HEK293 (cell line): ENCODE measurements at regions not wholly inside any gene's neighbourhood (a gene's known extent, or its start where the extent isn't known, plus 50 kb on each side); places are given as distances from the start of the nearest gene placed in this dataset.

Source experiments
- CTCF ChIA-PET: fragments of 350-600 bp; formaldehyde crosslinking; extraction: SDS; loops from one replicate; lab custom pipeline; 2021; ENCODE audit warnings: antibody characterized with exemption; lab: Yijun Ruan, JAX
- POLR2A ChIA-PET: fragments of 300-600 bp; formaldehyde crosslinking; extraction: SDS; loops from one replicate; lab custom pipeline; 2020; ENCODE audit warnings: antibody characterized with exemption, inconsistent platforms; lab: Yijun Ruan, JAX
- H3K27ac ChIP-seq: fragments of 200-500 bp; sonication (Bioruptor generic); 2 replicates; pipeline ENCODE4 v1.5.1; 2014; ENCODE audit warnings: low read depth, low read length, control low read depth, inconsistent platforms; ENCODE audit errors: extremely low read depth
- H3K36me3 ChIP-seq, 2 experiments: fragments of 200-500 bp in 1 of 2; sonication (Bioruptor generic) in 1 of 2; 1 replicate in 1 of 2; 2 replicates in 1 of 2; pipeline ENCODE4 v1.5.1; 2014 to 2017; ENCODE audit warnings: inconsistent platforms in 2 of 2, low read length in 2 of 2; ENCODE audit not compliant: control insufficient read depth in 2 of 2, insufficient read depth in 1 of 2
- H3K4me1 ChIP-seq: fragments of 200-500 bp; sonication (Bioruptor generic); 2 replicates; pipeline ENCODE4 v1.5.1; 2014; ENCODE audit warnings: mild to moderate bottlenecking, low read length, inconsistent platforms; ENCODE audit not compliant: control insufficient read depth, insufficient read depth
- H3K4me3 ChIP-seq: 2 replicates; pipeline ENCODE4 v1.5.1; 2011; ENCODE audit warnings: low read depth, mild to moderate bottlenecking, control low read depth, low read length, moderate library complexity
- H3K9me3 ChIP-seq: fragments of 200-500 bp; sonication (Bioruptor generic); 2 replicates; pipeline ENCODE4 v1.5.1; 2014; ENCODE audit warnings: low read depth, low read length, inconsistent platforms; ENCODE audit not compliant: control insufficient read depth, insufficient read depth
- KLF10 ChIP-seq: fragments of 450-650 bp; IDR thresholded peaks from 2 replicates; pipeline ENCODE4 v1.5.1; 2018; ENCODE audit warnings: missing biosample characterization, mild to moderate bottlenecking, missing genetic modification characterization
- MEIS1 ChIP-seq: sonication (generic); formaldehyde crosslinking; IDR thresholded peaks from 2 replicates; pipeline ENCODE4 v1.8.1; 2022; ENCODE audit warnings: missing genetic modification reagents, mild to moderate bottlenecking, borderline replicate concordance
- RBAK ChIP-seq: fragments of 450-650 bp; formaldehyde crosslinking; IDR thresholded peaks from 2 replicates; pipeline ENCODE4 v1.5.1; 2016; ENCODE audit warnings: missing biosample characterization, missing genetic modification characterization
- REST ChIP-seq: fragments of 450-650 bp; formaldehyde crosslinking; IDR thresholded peaks from 2 replicates; pipeline ENCODE4 v1.5.1; 2016; ENCODE audit warnings: missing biosample characterization, missing genetic modification characterization
- YY1 ChIP-seq: fragments of 450-650 bp; formaldehyde crosslinking; IDR thresholded peaks from 2 replicates; pipeline ENCODE4 v1.5.1; 2018; ENCODE audit warnings: missing biosample characterization, missing genetic modification characterization
- ZNF169 ChIP-seq: fragments of 450-650 bp; formaldehyde crosslinking; IDR thresholded peaks from 2 replicates; pipeline ENCODE4 v1.5.1; 2016; ENCODE audit warnings: missing biosample characterization, missing genetic modification characterization
- ZNF221 ChIP-seq: fragments of 450-650 bp; formaldehyde crosslinking; IDR thresholded peaks from 2 replicates; pipeline ENCODE4 v1.5.1; 2017; ENCODE audit warnings: missing biosample characterization, missing genetic modification characterization, borderline replicate concordance
- ZNF292 ChIP-seq: fragments of 450-650 bp; formaldehyde crosslinking; IDR thresholded peaks from 2 replicates; pipeline ENCODE4 v1.5.1; 2016; ENCODE audit warnings: low read depth, missing biosample characterization, missing genetic modification characterization, borderline replicate concordance
- ZNF350 ChIP-seq: fragments of 450-650 bp; formaldehyde crosslinking; IDR thresholded peaks from 2 replicates; pipeline ENCODE4 v1.5.0; 2017; ENCODE audit warnings: missing biosample characterization, mild to moderate bottlenecking, missing genetic modification characterization
- ZNF416 ChIP-seq: fragments of 450-650 bp; formaldehyde crosslinking; IDR thresholded peaks from 2 replicates; pipeline ENCODE4 v1.5.1; 2016; ENCODE audit warnings: missing biosample characterization, missing genetic modification characterization
- ZNF449 ChIP-seq: fragments of 450-650 bp; formaldehyde crosslinking; IDR thresholded peaks from 2 replicates; pipeline ENCODE4 v1.5.1; 2017; ENCODE audit warnings: missing biosample characterization, mild to moderate bottlenecking, missing genetic modification characterization, moderate library complexity
- ZNF510 ChIP-seq: fragments of 450-650 bp; formaldehyde crosslinking; IDR thresholded peaks from 2 replicates; pipeline ENCODE4 v1.5.1; 2018; ENCODE audit warnings: mild to moderate bottlenecking, missing genetic modification characterization, missing biosample characterization; ENCODE audit not compliant: insufficient replicate concordance
- ZNF514 ChIP-seq: fragments of 450-650 bp; formaldehyde crosslinking; IDR thresholded peaks from 2 replicates; pipeline ENCODE4 v1.5.1; 2016; ENCODE audit warnings: missing biosample characterization, missing genetic modification characterization
- ZNF529 ChIP-seq: fragments of 450-650 bp; formaldehyde crosslinking; IDR thresholded peaks from 2 replicates; pipeline ENCODE4 v1.5.1; 2017; ENCODE audit warnings: missing genetic modification characterization, missing biosample characterization; ENCODE audit not compliant: insufficient replicate concordance
- ZNF571 ChIP-seq: fragments of 450-650 bp; formaldehyde crosslinking; IDR thresholded peaks from 2 replicates; pipeline ENCODE4 v1.5.0; 2017; ENCODE audit warnings: missing biosample characterization, missing genetic modification characterization
- ZNF621 ChIP-seq: fragments of 450-650 bp; formaldehyde crosslinking; IDR thresholded peaks from 2 replicates; pipeline ENCODE4 v1.5.1; 2017; ENCODE audit warnings: missing biosample characterization, missing genetic modification characterization
- ZNF677 ChIP-seq: fragments of 450-650 bp; IDR thresholded peaks from 2 replicates; pipeline ENCODE4 v1.5.0; 2018; ENCODE audit warnings: missing biosample characterization, mild to moderate bottlenecking, missing genetic modification characterization, moderate library complexity
- ZNF707 ChIP-seq: fragments of 450-650 bp; formaldehyde crosslinking; IDR thresholded peaks from 2 replicates; pipeline ENCODE4 v1.5.1; 2016; ENCODE audit warnings: missing biosample characterization, missing genetic modification characterization
- ZNF76 ChIP-seq: fragments of 450-650 bp; formaldehyde crosslinking; IDR thresholded peaks from 2 replicates; pipeline ENCODE4; 2016; ENCODE audit warnings: low read depth, missing biosample characterization, missing genetic modification characterization, borderline replicate concordance
- ZSCAN18 ChIP-seq: fragments of 450-650 bp; formaldehyde crosslinking; IDR thresholded peaks from 2 replicates; pipeline ENCODE4 v1.5.1; 2016; ENCODE audit warnings: missing biosample characterization, missing genetic modification characterization
- ZSCAN30 ChIP-seq: fragments of 450-650 bp; IDR thresholded peaks from 2 replicates; pipeline ENCODE4 v1.5.1; 2018; ENCODE audit warnings: missing biosample characterization, mild to moderate bottlenecking, missing genetic modification characterization, moderate library complexity
- TF ChIP-seq, protein P1 (sequence below): fragments of 450-650 bp; formaldehyde crosslinking; IDR thresholded peaks from 2 replicates; pipeline ENCODE4 v1.5.1; 2016; ENCODE audit warnings: missing biosample characterization, missing genetic modification characterization
- TF ChIP-seq, protein P2 (sequence below): fragments of 450-650 bp; formaldehyde crosslinking; IDR thresholded peaks from 2 replicates; pipeline ENCODE4 v1.5.1; 2016; ENCODE audit warnings: missing biosample characterization, missing genetic modification characterization

- CTCF ChIA-PET = no interaction called here
- H3K27ac ChIP-seq = no peak overlapping the region
- TF ChIP-seq ZNF292 (tag by site-specific recombination) (no peak), ZNF350 (tag by site-specific recombination) (no peak), ZNF529 (tag by site-specific recombination) (no peak), ZNF677 (tag by site-specific recombination) (no peak), MEIS1 (CRISPR knock-in tag) (no peak), ZNF416 (tag by site-specific recombination) (no peak), ZNF169 (no peak), ZSCAN18 (tag by site-specific recombination) (no peak), YY1 (tag by site-specific recombination) (no peak), ZNF510 (no peak), REST (tag by site-specific recombination) (no peak), ZNF221 (tag by site-specific recombination) (no peak), ZSCAN30 (tag by site-specific recombination) (no peak), ZNF76 (tag by site-specific recombination) (no peak), ZNF707 (no peak), ZNF449 (tag by site-specific recombination) (no peak)
- TF ChIP-seq, protein P1, sequence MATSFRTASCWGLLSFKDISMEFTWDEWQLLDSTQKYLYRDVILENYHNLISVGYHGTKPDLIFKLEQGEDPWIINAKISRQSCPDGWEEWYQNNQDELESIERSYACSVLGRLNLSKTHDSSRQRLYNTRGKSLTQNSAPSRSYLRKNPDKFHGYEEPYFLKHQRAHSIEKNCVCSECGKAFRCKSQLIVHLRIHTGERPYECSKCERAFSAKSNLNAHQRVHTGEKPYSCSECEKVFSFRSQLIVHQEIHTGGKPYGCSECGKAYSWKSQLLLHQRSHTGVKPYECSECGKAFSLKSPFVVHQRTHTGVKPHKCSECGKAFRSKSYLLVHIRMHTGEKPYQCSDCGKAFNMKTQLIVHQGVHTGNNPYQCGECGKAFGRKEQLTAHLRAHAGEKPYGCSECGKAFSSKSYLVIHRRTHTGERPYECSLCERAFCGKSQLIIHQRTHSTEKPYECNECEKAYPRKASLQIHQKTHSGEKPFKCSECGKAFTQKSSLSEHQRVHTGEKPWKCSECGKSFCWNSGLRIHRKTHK (tag by site-specific recombination) = no peak
- TF ChIP-seq, all 188 proteins: peak for 0
- Histone ChIP-seq H3K4me1 (no peaks in the 10 kb centered on the region), H3K4me3 (no peak overlapping the region), H3K9me3 (no peaks in the 10 kb centered on the region), H3K36me3 (no peaks in the 10 kb centered on the region)
- POLR2A ChIA-PET = no interaction called here
Observed at GRCh38 chr7:146000882-146001281, 115.7 kb upstream of the CNTNAP2 start.

DNA sequence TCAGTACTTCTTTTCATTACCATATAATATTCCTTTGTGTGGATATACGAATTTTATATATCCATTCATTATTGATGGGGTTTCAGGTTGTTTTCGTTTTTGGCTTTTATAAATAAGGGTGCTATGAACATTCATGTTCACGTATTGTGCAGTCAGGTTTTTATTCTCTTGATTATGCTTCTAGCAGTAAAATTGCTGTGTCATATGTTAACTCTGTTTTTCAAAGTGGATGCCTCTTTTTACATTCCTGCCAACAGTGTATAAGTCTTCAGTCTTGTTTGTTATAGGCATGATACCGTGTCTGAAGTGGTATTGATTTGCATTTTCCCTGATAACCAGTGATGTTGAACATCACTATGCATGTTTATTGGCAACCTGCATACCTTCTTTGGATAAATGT lies 127.1 kb upstream of the CNTNAP2 start:
- H3K36me3 ChIP-seq = no peaks in the 10 kb centered on the region
- CTCF ChIA-PET = no interaction called here
- H3K4me3 ChIP-seq = no peak overlapping the region
- H3K27ac ChIP-seq = no peak overlapping the region
- H3K9me3 ChIP-seq = no peaks in the 10 kb centered on the region
- no peaks in the 10 kb centered on the region for H3K4me1 ChIP-seq
- POLR2A ChIA-PET = no interaction called here
- TF ChIP-seq RBAK (tag by site-specific recombination) = no peak
- TF ChIP-seq KLF10 = no peak
- TF ChIP-seq ZNF76 (tag by site-specific recombination) = no peak
- no peak for TF ChIP-seq ZNF571 (tag by site-specific recombination)
- TF ChIP-seq, protein P2, sequence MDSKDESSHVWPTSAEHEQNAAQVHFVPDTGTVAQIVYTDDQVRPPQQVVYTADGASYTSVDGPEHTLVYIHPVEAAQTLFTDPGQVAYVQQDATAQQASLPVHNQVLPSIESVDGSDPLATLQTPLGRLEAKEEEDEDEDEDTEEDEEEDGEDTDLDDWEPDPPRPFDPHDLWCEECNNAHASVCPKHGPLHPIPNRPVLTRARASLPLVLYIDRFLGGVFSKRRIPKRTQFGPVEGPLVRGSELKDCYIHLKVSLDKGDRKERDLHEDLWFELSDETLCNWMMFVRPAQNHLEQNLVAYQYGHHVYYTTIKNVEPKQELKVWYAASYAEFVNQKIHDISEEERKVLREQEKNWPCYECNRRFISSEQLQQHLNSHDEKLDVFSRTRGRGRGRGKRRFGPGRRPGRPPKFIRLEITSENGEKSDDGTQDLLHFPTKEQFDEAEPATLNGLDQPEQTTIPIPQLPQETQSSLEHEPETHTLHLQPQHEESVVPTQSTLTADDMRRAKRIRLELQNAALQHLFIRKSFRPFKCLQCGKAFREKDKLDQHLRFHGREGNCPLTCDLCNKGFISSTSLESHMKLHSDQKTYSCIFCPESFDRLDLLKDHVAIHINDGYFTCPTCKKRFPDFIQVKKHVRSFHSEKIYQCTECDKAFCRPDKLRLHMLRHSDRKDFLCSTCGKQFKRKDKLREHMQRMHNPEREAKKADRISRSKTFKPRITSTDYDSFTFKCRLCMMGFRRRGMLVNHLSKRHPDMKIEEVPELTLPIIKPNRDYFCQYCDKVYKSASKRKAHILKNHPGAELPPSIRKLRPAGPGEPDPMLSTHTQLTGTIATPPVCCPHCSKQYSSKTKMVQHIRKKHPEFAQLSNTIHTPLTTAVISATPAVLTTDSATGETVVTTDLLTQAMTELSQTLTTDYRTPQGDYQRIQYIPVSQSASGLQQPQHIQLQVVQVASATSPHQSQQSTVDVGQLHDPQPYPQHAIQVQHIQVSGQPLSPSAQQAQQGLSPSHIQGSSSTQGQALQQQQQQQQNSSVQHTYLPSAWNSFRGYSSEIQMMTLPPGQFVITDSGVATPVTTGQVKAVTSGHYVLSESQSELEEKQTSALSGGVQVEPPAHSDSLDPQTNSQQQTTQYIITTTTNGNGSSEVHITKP = no peak
- no peak for TF ChIP-seq ZNF621
- TF ChIP-seq ZNF514 (tag by site-specific recombination) = no peak
